GM18517 (cell line): ENCODE measurements at regions not wholly inside any gene's neighbourhood (a gene's known extent, or its start where the extent isn't known, plus 50 kb on each side); places are given as distances from the start of the nearest gene placed in this dataset.

Experiments used
- ATAC-seq: cut with Tn5 transposase; IDR thresholded peaks from one replicate; pipeline ENCODE4 v1.9.1; 2021; ENCODE audit warnings: mild to moderate bottlenecking, moderate library complexity; ENCODE audit not compliant: unreplicated experiment

DNA sequence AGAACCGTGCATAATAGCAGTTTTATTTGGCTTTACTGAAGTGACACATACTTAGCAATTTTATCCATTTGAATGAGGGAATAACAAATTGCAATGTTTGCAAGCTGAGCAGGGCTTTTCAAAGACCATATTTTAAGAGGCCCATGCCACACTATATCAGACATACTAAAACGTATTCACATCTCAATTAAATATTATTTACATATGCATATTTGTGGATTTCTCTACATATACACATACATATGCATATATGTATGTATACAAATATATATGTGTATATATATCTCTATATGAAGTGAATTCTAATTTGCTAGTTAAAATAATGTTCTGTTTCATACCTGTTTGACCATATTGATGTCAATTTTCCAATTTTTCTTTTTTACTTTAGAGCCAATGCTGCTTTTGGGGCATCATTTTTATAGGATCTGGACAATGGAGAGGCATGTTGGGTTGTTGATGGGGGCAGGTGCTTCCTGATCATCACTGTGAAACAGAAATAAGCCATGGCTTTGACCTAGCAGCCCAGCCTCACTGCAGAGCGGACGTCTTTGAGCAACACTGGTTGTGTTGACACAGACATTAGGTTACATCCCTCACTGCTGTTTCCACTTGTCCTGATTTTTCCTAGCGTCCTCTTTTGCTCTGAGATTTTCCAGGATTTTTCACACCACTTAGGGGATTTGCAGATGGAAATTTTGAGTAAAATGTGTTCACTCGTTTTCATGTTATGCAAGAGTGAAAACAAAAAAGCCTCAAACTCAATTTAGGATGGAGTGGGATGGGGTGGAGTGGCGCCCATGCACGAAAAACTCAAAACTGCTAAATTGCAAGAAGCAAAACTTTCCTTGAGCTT is 56.9 kb downstream of the RDH14 start:
- ATAC-seq, result no peak

DNA sequence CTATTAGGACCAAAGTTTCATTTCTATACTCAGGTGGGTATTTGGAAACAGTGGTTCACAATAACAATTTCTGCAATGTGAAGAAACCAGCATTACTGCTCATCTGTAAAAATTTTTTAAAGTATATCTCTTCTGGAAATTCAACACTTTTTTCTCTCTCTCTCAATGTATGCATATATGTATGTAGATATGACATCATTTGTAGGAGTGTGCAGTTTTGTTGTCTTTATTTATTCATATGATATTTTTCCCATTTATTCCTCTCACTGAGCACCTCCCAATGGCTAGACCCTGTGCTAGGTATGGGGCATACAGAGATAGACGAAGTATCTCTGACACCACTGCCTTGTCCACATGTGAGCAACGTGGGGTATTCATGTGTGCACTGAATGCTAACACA is 58.3 kb downstream of the RDH14 start:
- no peak for ATAC-seq

DNA sequence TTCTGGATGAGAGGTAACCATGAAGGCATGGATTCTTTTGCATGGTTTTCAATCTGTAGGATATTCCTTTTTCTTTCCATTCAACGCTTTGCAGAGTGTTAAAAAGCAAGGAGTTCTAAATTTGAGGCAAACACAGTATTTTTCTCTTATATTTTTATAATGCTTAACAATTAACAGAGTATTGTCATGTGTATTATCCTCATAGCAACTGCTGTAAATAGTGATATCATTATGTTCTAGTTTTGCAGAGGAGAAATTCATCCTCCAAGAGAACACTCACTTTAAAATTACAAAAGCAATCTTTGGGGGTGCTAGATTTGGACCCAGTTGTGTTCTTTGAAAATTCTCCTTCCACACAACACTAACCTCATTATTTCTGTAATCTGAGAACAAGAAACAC is 58.7 kb downstream of the RDH14 start:
- ATAC-seq, result no peak

DNA sequence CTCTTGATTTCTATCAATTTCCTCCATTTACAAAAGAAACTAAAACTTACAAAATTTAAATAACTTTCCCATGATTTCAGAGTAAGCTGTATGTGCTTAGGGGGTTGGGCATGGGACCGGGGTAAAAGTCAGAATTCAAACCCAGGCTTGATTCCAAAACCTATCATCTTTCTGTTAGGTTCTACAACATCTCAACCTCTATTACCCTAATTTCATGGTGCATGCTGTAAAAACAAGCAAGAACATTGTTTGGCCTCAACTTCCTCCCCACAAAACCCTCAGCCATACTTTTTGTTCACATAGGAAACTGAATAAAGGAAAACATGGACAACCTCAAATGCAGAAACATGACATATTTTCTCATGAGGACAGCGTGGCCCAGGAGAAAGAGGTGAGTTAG is 59.3 kb downstream of the RDH14 start:
- no peak for ATAC-seq

DNA sequence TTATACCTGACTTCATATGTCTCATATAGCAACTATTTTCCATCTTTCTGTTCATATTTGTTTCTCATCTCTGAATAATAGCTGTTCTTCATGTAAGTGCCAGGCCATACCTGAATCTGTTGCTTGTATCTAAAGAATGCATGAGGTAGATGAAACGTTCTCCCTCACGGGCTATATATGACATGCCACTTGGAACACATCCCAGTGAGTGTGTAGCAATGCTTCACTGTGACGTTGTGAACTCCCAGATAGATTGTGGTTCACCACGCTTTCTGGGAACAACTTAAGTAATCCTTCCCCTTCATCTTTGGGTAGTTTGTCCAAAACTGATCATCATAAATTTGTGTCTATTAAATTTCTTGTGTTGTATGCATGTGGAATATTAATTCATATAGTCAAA is 60.1 kb downstream of the RDH14 start:
- ATAC-seq, result no peak

DNA sequence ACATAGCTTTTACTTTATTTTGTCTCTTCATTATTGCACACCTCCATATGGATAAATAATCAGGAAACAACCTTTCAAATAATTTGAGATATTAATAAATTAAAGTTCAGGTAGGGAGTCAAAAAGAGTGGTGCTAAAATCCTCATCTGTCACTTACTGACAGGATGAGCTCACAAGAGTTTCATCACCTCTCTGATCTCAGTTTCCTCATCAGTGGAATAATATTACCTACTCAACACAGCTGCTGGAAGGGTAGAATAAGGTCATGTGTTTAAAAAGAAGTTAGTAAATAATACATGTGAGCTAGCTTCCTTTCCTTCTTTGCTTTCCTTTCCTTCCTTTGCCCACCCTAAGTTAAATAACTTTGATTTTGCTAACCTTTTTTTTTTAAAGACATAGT is 61.9 kb downstream of the RDH14 start:
- ATAC-seq, result no peak

DNA sequence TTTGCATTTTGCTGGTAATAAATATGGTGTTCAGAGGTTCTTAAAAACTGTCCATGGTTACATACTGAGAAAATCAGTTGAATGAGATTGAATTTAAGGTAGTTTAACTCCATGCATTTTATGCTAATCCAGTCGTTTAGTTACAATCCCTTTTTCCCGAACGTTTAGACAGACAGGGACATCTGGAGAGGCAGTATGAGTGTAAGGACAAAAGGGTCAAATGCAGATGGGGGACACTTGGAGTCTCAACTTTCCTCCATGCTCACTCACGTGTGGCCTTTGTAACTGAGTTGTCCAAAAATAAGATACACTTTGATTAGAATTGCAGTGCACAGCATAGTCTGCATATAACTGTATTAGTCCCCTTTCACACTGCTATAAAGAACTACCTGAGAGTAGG is 63.9 kb downstream of the RDH14 start:
- ATAC-seq, result no peak

DNA sequence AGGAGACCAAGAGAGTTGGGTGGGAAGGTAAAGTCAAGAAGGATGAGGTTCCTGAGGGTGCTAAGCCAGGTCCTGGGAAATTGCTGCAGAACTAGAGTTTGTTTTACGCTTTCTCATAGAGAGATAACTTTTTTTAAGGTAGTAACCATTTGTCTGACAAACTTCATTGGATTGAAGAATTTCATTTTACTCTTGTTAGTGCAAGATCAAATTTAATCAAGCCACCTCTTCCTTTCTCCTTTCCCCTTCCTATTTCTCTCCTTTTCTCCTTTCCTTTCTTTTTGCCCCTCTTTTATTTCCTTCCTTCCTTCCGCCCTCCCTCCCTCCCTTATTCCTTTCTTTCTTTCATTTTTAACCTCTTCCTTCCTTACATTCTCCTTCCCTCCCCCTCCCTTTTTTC is 65.4 kb downstream of the RDH14 start:
- no peak for ATAC-seq

DNA sequence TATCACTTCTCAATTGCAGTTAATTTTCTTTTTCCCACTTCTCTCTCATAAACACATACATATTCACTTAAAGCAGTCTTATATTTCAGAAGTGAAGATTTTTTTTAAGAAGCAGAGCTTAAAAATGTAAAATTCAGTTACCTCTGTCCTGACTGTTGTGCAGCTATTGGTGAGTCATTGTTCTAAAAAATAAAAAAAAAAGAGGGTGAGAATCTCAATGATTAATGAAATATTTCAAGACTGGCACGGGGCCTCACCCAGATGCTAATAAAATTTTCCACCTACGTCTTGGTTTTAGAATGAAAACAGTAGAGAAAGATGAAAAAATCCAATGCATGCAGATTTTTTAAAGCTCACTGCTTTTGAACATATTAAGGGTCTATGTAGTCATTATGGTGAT is 67.7 kb downstream of the RDH14 start:
- no peak for ATAC-seq

DNA sequence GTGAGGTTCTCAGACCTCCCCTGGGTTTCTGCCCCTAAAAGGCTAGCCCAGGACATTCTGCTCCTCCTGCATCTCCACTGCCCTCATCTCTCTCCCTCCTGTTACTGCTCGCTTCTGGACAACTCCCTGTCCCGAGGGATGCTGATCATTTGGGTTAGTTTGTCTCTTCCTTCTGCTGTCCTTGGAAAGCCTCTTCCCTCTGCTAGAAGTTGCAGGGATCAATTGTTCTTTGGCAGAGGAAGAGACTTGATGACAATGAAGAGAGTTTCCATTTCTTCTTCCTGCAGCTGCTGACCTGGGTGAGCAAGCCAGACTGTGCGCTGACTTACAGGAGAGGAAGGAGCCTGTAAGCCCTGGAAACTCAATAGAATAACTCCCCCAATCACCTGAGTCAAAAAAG is 68.9 kb downstream of the RDH14 start:
- ATAC-seq, result no peak

DNA sequence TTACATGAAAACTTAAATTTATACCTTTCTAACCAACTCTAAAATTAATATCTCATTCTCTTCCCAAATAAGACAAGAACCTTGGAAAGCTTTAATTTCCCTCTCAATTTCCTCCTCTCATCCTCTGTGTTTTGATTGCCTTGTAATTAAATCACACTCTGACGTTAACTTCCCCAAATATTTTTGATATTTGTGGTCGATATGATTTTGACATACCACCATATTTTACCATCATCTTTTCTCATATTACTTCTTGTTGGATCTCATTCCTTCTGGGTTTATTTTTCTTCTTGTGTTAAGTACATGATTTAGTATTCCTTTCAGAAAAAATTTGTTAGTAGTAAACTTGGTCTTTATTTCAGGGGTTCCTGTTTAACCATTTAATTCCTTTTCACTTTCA is 69.6 kb downstream of the RDH14 start:
- no peak for ATAC-seq

DNA sequence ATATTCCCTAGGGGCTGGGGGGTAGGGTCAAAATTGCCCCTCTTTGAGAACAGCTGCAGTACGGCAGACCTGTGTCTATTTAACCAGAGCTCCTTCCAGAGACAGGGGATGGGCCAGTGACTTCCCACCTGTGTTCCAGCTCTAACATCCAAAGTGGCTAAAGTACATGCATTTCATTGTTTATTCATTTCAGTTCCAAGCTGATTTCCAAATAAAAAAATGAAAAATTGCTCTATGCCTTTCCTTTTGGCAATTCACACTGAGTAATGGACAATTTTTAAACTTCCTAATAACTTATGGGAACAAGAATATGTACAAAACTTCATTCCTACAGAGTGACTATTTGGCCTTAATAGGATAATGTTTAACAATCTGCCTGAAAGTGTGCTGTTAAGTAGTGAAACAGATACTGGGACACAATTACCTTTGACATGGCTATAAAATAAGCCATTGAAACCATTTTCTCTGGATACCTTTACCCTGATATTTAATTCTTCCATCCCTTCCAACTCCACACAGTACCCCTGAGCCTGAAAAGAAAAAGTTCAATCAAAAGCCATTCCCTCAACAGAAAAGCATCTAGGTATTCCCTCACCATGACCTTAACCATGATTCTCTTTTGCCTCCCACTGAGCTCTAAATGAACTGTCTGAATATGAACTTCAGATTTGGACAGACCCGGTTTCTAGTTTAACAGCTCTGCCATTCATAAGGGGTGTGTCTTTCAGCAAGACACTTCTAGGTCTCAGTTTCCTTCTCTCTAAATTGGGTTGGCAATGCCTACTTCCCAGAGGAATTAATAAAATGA is 73.1 kb downstream of the RDH14 start:
- no peak for ATAC-seq

DNA sequence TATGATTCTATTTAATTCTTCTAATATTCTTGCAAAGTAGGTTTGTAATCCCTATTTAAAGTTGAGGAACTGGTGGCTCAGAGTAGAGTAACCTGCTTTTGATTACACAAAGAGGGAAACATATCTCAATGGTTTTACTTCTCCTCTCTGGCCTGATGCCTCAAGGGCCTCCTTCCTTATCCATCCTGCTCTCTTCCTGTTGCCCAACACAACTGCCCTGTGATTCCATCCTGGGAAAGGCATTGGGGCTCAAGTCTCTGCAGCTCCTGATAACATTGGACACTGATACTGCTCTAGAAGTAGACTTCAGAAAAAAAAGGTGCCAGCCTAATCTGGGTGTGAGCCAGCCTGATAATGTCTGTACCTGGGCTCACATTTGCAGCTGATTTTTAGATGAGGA is 75.8 kb downstream of the RDH14 start:
- ATAC-seq, result no peak

DNA sequence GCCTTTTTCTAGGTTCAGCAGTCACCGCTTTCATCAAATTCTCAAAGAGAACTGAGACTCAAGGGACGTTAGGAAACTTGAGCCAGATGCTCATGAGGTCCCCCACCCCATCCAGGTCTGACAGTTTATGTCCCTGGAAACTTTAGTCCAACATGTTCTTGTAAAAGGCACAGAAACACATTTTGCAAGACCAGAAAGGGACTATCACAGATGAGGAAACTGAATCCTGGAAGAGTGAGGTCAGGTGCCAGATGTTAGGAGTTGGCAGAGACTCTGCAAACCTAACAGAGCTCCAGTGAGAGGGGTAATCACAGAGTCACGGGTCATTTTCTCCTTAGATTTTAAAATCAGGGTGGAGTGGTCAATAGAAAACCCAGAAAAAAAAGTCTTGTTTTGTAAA is 76.6 kb downstream of the RDH14 start:
- ATAC-seq, result no peak

DNA sequence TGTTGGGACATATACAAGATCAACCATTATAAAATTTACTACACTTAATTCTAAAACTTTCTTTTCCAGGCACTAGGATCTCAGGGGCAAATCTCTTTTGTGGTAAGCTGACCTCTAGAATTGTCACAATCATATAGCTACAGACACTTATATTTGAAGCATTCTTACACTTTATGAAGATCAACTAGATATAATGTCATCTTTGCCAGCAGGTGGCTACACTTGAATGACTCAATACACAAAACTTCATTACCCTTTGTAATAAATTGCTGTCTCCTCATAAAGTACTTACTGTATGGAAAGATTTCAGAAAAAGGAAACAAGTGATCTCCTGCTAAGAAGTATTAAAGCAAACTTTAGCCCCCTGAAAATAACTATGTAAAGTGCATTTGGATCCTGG is 77.8 kb downstream of the RDH14 start:
- no peak for ATAC-seq

DNA sequence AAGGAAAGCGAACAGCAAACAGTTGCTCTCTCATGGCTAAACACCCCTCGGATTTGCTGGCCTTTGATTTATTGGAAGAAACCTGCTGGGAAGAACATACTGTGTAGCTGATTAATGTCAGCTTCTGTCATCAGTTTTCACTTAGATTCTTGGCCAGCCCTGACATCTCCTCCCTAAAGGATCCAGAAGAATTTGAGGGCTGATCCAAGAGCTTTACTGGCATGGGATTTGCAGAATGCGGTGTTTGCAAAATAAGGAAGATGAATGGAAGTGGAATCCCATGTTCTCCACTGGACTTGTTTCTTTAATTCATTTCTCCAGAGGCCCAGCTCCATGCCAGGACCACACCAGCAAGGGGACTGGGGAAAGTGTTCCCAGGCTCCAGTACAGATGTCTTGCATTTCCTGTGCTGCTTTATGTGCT is 80.5 kb downstream of the RDH14 start:
- ATAC-seq, result no peak

DNA sequence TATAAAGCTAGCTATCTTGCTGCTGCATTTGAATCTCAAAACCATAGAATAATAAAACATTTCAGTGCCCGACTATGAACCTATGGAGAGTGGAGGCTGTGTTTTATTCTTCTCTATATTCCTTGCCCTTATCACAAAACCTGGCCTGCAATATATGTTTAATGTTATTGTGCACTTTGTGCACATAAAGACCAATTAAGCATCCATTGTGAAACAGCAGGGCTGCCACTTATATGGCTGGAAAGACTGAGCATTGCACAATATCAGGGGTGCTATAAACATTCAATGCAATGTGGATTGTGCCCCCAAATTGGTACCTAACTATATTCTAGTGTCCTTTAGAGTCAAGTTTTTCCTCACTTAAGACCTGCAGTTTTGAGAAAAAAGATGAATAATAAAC is 83.2 kb downstream of the RDH14 start:
- ATAC-seq, result no peak

DNA sequence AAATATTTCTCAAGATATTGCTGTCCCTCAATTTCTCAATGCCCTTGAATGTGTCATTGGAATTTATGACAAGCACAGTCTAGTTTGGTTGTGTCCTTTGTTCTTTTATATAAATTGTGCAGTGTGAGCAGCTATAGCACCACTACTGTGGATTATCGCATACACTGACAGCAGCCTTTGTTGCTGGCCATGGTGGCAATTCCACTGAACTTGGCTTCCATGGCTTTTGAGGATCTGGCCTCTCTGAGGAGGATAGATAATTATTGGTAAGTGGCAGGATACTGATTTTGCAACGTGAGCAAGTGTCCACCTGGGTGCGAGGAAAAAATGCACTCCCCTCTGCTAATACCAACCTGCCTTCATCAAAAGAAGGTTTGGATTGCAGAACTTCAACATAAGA is 84.0 kb downstream of the RDH14 start:
- ATAC-seq, result no peak

DNA sequence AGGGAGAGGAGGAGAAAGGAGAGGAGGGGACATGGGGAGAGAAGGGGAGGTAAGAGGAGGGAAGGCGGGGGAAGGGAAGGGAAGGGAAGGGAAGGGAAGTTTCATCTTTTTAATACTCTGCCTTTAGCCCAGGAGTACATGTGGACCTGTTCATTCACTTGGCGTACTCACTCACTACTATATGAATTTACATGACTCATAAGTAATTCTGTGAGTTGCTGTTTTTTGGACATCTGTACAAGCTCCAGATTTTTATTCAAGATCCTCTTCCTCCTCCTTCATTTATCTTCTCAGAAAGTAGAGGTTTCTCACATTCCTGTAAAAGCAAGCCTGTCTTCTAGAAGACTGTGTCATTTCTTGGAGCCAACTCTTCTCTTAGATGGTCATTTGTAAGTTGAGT is 84.6 kb downstream of the RDH14 start:
- ATAC-seq, result no peak

DNA sequence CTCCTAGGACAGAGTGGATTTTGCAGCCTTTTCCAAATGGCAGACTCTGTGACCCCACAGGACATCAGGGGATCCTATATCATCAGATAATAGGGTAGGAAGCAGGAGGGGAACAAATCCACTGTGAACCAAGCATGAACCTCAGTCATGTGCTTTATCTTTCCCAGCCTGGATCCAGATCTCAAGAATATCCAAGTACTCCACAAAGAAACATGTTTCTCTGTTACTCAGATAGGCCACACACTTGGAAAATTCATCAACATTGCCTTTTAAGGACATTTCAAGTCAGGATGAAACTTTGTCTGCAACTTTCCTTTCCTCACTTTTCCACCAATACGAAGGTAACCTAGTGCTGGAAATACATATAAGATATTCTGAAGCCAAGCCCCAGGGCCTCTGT is 85.8 kb downstream of the RDH14 start:
- ATAC-seq, result no peak

DNA sequence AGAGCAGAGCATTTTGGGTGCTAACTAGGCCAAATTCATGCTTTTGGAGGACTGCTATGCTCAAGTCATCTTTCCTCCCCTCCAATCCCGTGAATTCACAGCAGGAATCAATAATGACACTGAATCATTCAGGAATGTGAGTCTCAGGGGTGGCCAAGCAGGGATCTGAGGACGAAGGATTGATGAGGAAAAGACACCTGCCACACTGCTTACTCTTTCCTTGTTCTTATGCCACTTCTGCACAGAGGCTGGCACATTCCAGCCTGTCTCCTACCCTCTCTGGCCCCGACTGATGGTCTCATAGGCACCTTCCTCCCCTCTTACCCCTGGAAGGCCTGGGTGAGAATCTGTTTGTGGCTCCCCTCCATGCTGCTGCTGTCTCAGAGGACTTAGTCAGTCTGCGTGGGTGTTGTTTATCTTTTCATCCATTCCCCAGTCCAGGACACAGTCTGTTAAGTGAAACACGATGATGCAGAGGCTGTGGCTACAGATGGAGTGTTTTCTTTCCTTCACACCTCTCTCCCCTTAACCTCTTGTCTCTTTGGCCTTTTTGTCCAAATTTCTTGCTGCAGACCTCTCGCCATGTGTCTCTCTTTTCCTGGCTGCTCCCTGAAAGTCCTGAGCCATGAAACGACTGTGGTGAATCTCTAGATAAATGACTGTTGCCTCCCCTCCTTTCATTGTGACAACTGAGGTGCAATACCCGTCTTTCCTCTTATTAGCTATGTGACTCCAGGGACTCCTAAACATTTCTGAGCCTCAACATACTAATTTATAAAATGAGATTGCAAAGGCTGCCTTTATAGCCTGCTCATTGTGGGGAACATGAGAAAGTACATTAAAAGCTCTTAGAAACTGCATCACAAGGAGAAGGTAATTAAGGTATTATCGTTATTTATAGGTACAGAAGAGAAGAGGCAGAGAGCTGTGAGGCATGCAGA is 86.9 kb downstream of the RDH14 start:
- no peak for ATAC-seq
